GM23338 (cell line): ENCODE measurements at regions not wholly inside any gene's neighbourhood (a gene's known extent, or its start where the extent isn't known, plus 50 kb on each side); places are given as distances from the start of the nearest gene placed in this dataset.

Experiments used
- ATAC-seq: fragments of 200-7000 bp; cut with Tn5 transposase; 3 replicates; pipeline ENCODE4 v1.9.1; 2020
- DNase-seq: peaks from one replicate; pipeline ENCODE4 v3.0.0-alpha.2; 2015; ENCODE audit warnings: low spot score
- H2AFZ ChIP-seq: fragments of 200-600 bp; sonication (generic); 2 replicates; pipeline ENCODE4 v1.8.0; 2016; ENCODE audit warnings: antibody characterized with exemption, mild to moderate bottlenecking, moderate library complexity
- H3F3A ChIP-seq: fragments of 200-600 bp; sonication (generic); replicated peaks from 2 replicates; pipeline ENCODE4 v1.8.0; 2017; ENCODE audit warnings: antibody characterized with exemption, mixed run types, low read depth
- H3K27ac ChIP-seq: fragments of 200-600 bp; sonication (generic); 2 replicates; pipeline ENCODE4 v1.6.1; 2016; ENCODE audit warnings: low read depth
- H3K27me3 ChIP-seq: fragments of 200-600 bp; sonication (generic); 2 replicates; pipeline ENCODE4 v1.8.0; 2016; ENCODE audit warnings: mild to moderate bottlenecking, mixed run types, moderate library complexity; ENCODE audit not compliant: insufficient read depth
- H3K36me3 ChIP-seq: fragments of 200-600 bp; sonication (generic); 2 replicates; pipeline ENCODE4 v1.8.0; 2016; ENCODE audit warnings: mild to moderate bottlenecking; ENCODE audit not compliant: insufficient read depth
- H3K4me1 ChIP-seq: fragments of 200-600 bp; sonication (generic); 2 replicates; pipeline ENCODE4 v1.8.0; 2016; ENCODE audit warnings: mild to moderate bottlenecking, moderate library complexity; ENCODE audit not compliant: insufficient read depth
- H3K4me2 ChIP-seq: fragments of 200-600 bp; sonication (generic); 2 replicates; pipeline ENCODE4 v1.7.1; 2017; ENCODE audit warnings: mixed run types
- H3K4me3 ChIP-seq: fragments of 200-600 bp; sonication (generic); 2 replicates; pipeline ENCODE4 v1.6.1; 2016; ENCODE audit warnings: mixed run types
- H3K79me2 ChIP-seq: fragments of 200-600 bp; sonication (generic); replicated peaks from 2 replicates; pipeline ENCODE4 v1.8.0; 2017; ENCODE audit warnings: mild to moderate bottlenecking; ENCODE audit not compliant: insufficient read depth
- H3K9me2 ChIP-seq: fragments of 200-600 bp; sonication (generic); 2 replicates; pipeline ENCODE4 v1.8.0; 2017; ENCODE audit not compliant: insufficient read depth
- H4K20me1 ChIP-seq: fragments of 200-600 bp; sonication (generic); replicated peaks from 2 replicates; pipeline ENCODE4 v1.8.0; 2017; ENCODE audit warnings: mild to moderate bottlenecking; ENCODE audit not compliant: insufficient read depth
- H3K27ac Mint-ChIP-seq: 2 replicates; pipeline ENCODE4 v1.8.0; 2020; ENCODE audit warnings: inconsistent platforms, mild to moderate bottlenecking, moderate library complexity, mixed read lengths
- H3K27me3 Mint-ChIP-seq: 3 replicates; pipeline ENCODE4 v1.8.0; 2022; ENCODE audit warnings: low read depth, mild to moderate bottlenecking, moderate library complexity, mixed read lengths, inconsistent platforms; ENCODE audit not compliant: insufficient read depth, poor library complexity
- H3K36me3 Mint-ChIP-seq: 3 replicates; pipeline ENCODE4 v1.8.0; 2021; ENCODE audit warnings: low read depth, mild to moderate bottlenecking, inconsistent platforms, moderate library complexity, mixed read lengths
- H3K4me1 Mint-ChIP-seq: 3 replicates; pipeline ENCODE4 v1.8.0; 2020; ENCODE audit warnings: mild to moderate bottlenecking, inconsistent platforms, mixed read lengths
- H3K4me3 Mint-ChIP-seq: 3 replicates; pipeline ENCODE4 v1.8.0; 2021; ENCODE audit warnings: moderate library complexity, mild to moderate bottlenecking, inconsistent platforms, mixed read lengths
- H3K9me3 Mint-ChIP-seq: 3 replicates; pipeline ENCODE4 v1.8.0; 2020; ENCODE audit warnings: moderate library complexity, mild to moderate bottlenecking, inconsistent platforms, mixed read lengths
- EZH2 ChIP-seq: fragments of 200-600 bp; sonication (generic); IDR thresholded peaks from one replicate; pipeline ENCODE4 v1.8.0; 2017; ENCODE audit warnings: antibody characterized with exemption, mild to moderate bottlenecking, low read depth; ENCODE audit not compliant: unreplicated experiment
- EZH2phosphoT487 ChIP-seq: fragments of 200-600 bp; sonication (generic); IDR thresholded peaks from one replicate; pipeline ENCODE4 v1.8.1; 2018; ENCODE audit warnings: antibody characterized with exemption; ENCODE audit not compliant: unreplicated experiment
- NANOG ChIP-seq: IDR thresholded peaks from 2 replicates; pipeline ENCODE4 v1.6.1; 2016; ENCODE audit warnings: antibody characterized with exemption, borderline replicate concordance
- ZNF331 ChIP-seq: fragments of 250-450 bp; sonication (Bioruptor Pico); IDR thresholded peaks from 2 replicates; pipeline ENCODE4 v1.5.0; 2020; ENCODE audit warnings: low read depth, mild to moderate bottlenecking, moderate library complexity
- TF ChIP-seq, protein P1 (sequence below): fragments of 250-450 bp; sonication (Bioruptor Pico); IDR thresholded peaks from 2 replicates; pipeline ENCODE4 v1.5.0; 2020; ENCODE audit warnings: mild to moderate bottlenecking, moderate library complexity
- TF ChIP-seq, protein P2 (sequence below), 2 experiments: fragments of 200-600 bp in 1 of 2; sonication (generic) in 1 of 2; conservative IDR thresholded peaks; 2 replicates each; pipeline versions ENCODE4 v1.5.1 to v1.6.1; 2016 to 2017; ENCODE audit warnings: antibody characterized with exemption in 2 of 2, low read depth in 2 of 2, mild to moderate bottlenecking in 2 of 2, moderate library complexity in 1 of 2

DNA sequence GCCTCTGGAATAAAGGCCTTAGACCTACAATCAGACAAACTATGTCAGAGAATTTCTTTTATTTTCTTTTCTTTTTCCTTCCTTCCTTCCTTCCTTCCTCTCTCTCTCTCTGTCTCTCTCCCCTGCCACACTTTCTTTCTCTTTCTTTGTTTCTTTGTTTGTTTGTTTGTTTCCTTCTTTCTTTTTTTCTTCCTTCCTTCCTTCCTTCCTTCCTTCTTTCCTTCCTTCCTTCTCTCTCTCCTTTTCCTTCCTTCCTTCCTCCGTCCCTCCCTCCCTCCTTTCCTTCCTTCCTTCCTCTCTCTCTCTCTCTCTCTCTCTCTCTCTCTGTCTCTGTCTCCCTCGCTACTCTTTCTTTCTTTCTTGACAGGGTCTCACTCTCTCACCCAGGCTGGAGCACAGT is 242.6 kb downstream of the GATA3 start (continued):
- TF ChIP-seq, protein P1, sequence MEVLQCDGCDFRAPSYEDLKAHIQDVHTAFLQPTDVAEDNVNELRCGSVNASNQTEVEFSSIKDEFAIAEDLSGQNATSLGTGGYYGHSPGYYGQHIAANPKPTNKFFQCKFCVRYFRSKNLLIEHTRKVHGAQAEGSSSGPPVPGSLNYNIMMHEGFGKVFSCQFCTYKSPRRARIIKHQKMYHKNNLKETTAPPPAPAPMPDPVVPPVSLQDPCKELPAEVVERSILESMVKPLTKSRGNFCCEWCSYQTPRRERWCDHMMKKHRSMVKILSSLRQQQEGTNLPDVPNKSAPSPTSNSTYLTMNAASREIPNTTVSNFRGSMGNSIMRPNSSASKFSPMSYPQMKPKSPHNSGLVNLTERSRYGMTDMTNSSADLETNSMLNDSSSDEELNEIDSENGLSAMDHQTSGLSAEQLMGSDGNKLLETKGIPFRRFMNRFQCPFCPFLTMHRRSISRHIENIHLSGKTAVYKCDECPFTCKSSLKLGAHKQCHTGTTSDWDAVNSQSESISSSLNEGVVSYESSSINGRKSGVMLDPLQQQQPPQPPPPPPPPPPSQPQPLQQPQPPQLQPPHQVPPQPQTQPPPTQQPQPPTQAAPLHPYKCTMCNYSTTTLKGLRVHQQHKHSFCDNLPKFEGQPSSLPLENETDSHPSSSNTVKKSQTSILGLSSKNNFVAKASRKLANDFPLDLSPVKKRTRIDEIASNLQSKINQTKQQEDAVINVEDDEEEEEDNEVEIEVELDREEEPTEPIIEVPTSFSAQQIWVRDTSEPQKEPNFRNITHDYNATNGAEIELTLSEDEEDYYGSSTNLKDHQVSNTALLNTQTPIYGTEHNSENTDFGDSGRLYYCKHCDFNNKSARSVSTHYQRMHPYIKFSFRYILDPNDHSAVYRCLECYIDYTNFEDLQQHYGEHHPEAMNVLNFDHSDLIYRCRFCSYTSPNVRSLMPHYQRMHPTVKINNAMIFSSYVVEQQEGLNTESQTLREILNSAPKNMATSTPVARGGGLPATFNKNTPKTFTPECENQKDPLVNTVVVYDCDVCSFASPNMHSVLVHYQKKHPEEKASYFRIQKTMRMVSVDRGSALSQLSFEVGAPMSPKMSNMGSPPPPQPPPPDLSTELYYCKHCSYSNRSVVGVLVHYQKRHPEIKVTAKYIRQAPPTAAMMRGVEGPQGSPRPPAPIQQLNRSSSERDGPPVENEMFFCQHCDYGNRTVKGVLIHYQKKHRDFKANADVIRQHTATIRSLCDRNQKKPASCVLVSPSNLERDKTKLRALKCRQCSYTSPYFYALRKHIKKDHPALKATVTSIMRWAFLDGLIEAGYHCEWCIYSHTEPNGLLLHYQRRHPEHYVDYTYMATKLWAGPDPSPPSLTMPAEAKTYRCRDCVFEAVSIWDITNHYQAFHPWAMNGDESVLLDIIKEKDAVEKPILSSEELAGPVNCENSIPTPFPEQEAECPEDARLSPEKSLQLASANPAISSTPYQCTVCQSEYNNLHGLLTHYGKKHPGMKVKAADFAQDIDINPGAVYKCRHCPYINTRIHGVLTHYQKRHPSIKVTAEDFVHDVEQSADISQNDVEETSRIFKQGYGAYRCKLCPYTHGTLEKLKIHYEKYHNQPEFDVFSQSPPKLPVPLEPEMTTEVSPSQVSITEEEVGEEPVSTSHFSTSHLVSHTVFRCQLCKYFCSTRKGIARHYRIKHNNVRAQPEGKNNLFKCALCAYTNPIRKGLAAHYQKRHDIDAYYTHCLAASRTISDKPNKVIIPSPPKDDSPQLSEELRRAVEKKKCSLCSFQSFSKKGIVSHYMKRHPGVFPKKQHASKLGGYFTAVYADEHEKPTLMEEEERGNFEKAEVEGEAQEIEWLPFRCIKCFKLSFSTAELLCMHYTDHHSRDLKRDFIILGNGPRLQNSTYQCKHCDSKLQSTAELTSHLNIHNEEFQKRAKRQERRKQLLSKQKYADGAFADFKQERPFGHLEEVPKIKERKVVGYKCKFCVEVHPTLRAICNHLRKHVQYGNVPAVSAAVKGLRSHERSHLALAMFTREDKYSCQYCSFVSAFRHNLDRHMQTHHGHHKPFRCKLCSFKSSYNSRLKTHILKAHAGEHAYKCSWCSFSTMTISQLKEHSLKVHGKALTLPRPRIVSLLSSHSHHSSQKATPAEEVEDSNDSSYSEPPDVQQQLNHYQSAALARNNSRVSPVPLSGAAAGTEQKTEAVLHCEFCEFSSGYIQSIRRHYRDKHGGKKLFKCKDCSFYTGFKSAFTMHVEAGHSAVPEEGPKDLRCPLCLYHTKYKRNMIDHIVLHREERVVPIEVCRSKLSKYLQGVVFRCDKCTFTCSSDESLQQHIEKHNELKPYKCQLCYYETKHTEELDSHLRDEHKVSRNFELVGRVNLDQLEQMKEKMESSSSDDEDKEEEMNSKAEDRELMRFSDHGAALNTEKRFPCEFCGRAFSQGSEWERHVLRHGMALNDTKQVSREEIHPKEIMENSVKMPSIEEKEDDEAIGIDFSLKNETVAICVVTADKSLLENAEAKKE (CRISPR knock-in tag): no peak
- no peak for TF ChIP-seq EZH2
- TF ChIP-seq, protein P2, sequence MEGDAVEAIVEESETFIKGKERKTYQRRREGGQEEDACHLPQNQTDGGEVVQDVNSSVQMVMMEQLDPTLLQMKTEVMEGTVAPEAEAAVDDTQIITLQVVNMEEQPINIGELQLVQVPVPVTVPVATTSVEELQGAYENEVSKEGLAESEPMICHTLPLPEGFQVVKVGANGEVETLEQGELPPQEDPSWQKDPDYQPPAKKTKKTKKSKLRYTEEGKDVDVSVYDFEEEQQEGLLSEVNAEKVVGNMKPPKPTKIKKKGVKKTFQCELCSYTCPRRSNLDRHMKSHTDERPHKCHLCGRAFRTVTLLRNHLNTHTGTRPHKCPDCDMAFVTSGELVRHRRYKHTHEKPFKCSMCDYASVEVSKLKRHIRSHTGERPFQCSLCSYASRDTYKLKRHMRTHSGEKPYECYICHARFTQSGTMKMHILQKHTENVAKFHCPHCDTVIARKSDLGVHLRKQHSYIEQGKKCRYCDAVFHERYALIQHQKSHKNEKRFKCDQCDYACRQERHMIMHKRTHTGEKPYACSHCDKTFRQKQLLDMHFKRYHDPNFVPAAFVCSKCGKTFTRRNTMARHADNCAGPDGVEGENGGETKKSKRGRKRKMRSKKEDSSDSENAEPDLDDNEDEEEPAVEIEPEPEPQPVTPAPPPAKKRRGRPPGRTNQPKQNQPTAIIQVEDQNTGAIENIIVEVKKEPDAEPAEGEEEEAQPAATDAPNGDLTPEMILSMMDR (conservative IDR thresholded peaks at IDR 0.05; ENCODE audit: low read depth in 2 of 2): no peak
- TF ChIP-seq EZH2phosphoT487: no peak

DNA sequence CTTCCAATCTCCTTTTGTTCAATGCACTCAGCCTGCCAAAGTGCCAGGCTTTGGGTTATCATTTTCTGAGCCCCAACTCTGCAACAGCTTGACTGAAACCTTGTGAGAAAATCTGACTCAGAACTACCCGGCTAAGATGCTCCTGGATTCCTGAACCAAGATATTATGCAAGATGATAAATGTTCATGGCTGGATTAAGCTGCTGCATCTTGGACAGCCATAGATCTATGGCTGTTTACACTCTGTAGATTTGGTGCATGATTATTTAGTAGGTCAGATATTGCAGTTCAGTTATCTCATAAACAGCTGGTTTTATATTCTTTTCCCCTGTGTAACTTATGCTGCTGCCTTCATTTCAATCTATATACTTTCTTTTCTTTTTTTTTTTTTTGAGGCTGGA is 243.5 kb downstream of the GATA3 start:
- Mint-ChIP-seq H3K9me3 (no peaks in the 10 kb centered on the region), H3K36me3 (no peaks in the 10 kb centered on the region), H3K4me3 (no peak overlapping the region), H3K27me3 (peaks cover 7% of the 10 kb centered on the region), H3K27ac (0 out of 2 replicates have a peak overlapping the region, but pooled peaks have one; percentile 21), H3K4me1 (peaks cover 20% of the 10 kb centered on the region)
- no peak overlapping the region for H3K27ac ChIP-seq
- H3K4me1 ChIP-seq: no peaks in the 10 kb centered on the region
- H3F3A ChIP-seq: no peaks in the 10 kb centered on the region
- peaks cover 6% of the 10 kb centered on the region; the same call in 1 of the 2 replicates for H3K27me3 ChIP-seq
- H3K4me3 ChIP-seq: no peak overlapping the region
- no peaks in the 10 kb centered on the region for H3K79me2 ChIP-seq
- no peaks in the 10 kb centered on the region for H3K36me3 ChIP-seq
- ATAC-seq (no peak), DNase-seq (no peak)
- no peak overlapping the region for H3K4me2 ChIP-seq
- peaks cover 3% of the 10 kb centered on the region; the same call in 1 of the 2 replicates for H3K9me2 ChIP-seq
- H4K20me1 ChIP-seq: no peaks in the 10 kb centered on the region
- no peak overlapping the region for H2AFZ ChIP-seq
- TF ChIP-seq, protein P2 (conservative IDR thresholded peaks at IDR 0.05; ENCODE audit: low read depth in 2 of 2): no peak
- TF ChIP-seq NANOG: no peak
- TF ChIP-seq EZH2: no peak
- no peak for TF ChIP-seq ZNF331
